ENCODE measurements at regions not wholly inside any gene's neighbourhood (a gene's known extent, or its start where the extent isn't known, plus 50 kb on each side); places are given as distances from the start of the nearest gene placed in this dataset.

GRCh38 chr6:132893772-132894490 lies 79.6 kb downstream of the RPS12 start (continued):
- no peak for TF ChIP-seq E2F6 (IDR thresholded peaks at IDR 0.05)
- TF ChIP-seq, protein P1, sequence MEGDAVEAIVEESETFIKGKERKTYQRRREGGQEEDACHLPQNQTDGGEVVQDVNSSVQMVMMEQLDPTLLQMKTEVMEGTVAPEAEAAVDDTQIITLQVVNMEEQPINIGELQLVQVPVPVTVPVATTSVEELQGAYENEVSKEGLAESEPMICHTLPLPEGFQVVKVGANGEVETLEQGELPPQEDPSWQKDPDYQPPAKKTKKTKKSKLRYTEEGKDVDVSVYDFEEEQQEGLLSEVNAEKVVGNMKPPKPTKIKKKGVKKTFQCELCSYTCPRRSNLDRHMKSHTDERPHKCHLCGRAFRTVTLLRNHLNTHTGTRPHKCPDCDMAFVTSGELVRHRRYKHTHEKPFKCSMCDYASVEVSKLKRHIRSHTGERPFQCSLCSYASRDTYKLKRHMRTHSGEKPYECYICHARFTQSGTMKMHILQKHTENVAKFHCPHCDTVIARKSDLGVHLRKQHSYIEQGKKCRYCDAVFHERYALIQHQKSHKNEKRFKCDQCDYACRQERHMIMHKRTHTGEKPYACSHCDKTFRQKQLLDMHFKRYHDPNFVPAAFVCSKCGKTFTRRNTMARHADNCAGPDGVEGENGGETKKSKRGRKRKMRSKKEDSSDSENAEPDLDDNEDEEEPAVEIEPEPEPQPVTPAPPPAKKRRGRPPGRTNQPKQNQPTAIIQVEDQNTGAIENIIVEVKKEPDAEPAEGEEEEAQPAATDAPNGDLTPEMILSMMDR (IDR thresholded peaks at IDR 0.05; ENCODE audit: control extremely low read depth in 1 of 3, insufficient read depth in 1 of 3, low read depth in 1 of 3, low read length in 3 of 3) = no peak
- TF ChIP-seq BRCA1 (IDR thresholded peaks at IDR 0.05; ENCODE audit: low read depth, low read length) = no peak

Data from H1 (cell line).